Astrocyte (in vitro differentiated cells and primary cell): ENCODE measurements at regions not wholly inside any gene's neighbourhood (a gene's known extent, or its start where the extent isn't known, plus 50 kb on each side); places are given as distances from the start of the nearest gene placed in this dataset.
A peak's percentile ranks its signal among the peaks of the same experiment; 100 is the strongest.

ENCODE experiments used
- DNase-seq: peaks from one replicate; pipeline ENCODE4 v3.0.0-alpha.2; 2010; ENCODE audit warnings: low read depth
- FAIRE-seq: peaks from 2 replicates; lab custom pipeline; 2011; peaks lifted over from hg19 to GRCh38; lab: Jason Lieb, UNC
- H2AFZ ChIP-seq: 2 replicates; pipeline ENCODE4 v1.6.0; 2012; ENCODE audit warnings: low read depth, low read length, inconsistent platforms
- H3K27ac ChIP-seq: 2 replicates; pipeline ENCODE4 v1.5.1; 2011; ENCODE audit warnings: low read depth, low read length, inconsistent platforms
- H3K27me3 ChIP-seq: 2 replicates; pipeline ENCODE4 v1.6.0; 2011; ENCODE audit warnings: low read length, inconsistent platforms; ENCODE audit not compliant: insufficient read depth
- H3K36me3 ChIP-seq: 2 replicates; pipeline ENCODE4 v1.5.1; 2011; ENCODE audit warnings: low read length, inconsistent platforms; ENCODE audit not compliant: insufficient read depth
- H3K4me1 ChIP-seq: 2 replicates; pipeline ENCODE4 v1.5.1; 2011; ENCODE audit warnings: low read length, inconsistent platforms; ENCODE audit not compliant: insufficient read depth
- H3K4me2 ChIP-seq: 2 replicates; pipeline ENCODE4 v1.6.0; 2012; ENCODE audit warnings: low read length, inconsistent platforms
- H3K4me3 ChIP-seq: 2 replicates; pipeline ENCODE4 v1.5.1; 2011; ENCODE audit warnings: low read depth, mild to moderate bottlenecking, low read length, inconsistent platforms; ENCODE audit not compliant: insufficient read depth
- H3K79me2 ChIP-seq: 2 replicates; pipeline ENCODE4 v1.6.0; 2012; ENCODE audit warnings: mild to moderate bottlenecking, low read length, inconsistent platforms; ENCODE audit not compliant: insufficient read depth
- H3K9ac ChIP-seq: 2 replicates; pipeline ENCODE4 v1.6.0; 2012; ENCODE audit warnings: mild to moderate bottlenecking, low read length, inconsistent platforms
- H3K9me3 ChIP-seq: 2 replicates; pipeline ENCODE4 v1.5.1; 2012; ENCODE audit warnings: low read depth, mild to moderate bottlenecking, low read length, inconsistent platforms; ENCODE audit not compliant: insufficient read depth
- H4K20me1 ChIP-seq: 2 replicates; pipeline ENCODE4 v1.6.0; 2012; ENCODE audit warnings: low read length, inconsistent platforms; ENCODE audit not compliant: insufficient read depth
- H3K27ac Mint-ChIP-seq: one replicate; pipeline ENCODE4 v1.8.0; 2021; ENCODE audit warnings: mild to moderate bottlenecking, mixed read lengths; ENCODE audit not compliant: unreplicated experiment
- H3K27me3 Mint-ChIP-seq: one replicate; pipeline ENCODE4 v1.8.0; 2021; ENCODE audit warnings: low read depth, mixed read lengths; ENCODE audit not compliant: unreplicated experiment
- H3K36me3 Mint-ChIP-seq: one replicate; pipeline ENCODE4 v1.8.0; 2021; ENCODE audit warnings: low read depth, mixed read lengths; ENCODE audit not compliant: unreplicated experiment
- H3K4me1 Mint-ChIP-seq: one replicate; pipeline ENCODE4 v1.8.0; 2021; ENCODE audit warnings: low read depth, mixed read lengths; ENCODE audit not compliant: unreplicated experiment
- H3K4me3 Mint-ChIP-seq: one replicate; pipeline ENCODE4 v1.8.0; 2021; ENCODE audit warnings: mild to moderate bottlenecking, moderate library complexity, mixed read lengths; ENCODE audit not compliant: unreplicated experiment
- H3K9me3 Mint-ChIP-seq: one replicate; pipeline ENCODE4 v1.8.0; 2021; ENCODE audit warnings: mild to moderate bottlenecking, mixed read lengths; ENCODE audit not compliant: unreplicated experiment
- CTCF ChIP-seq: IDR thresholded peaks from 2 replicates; pipeline ENCODE4 v1.5.1; 2011; ENCODE audit warnings: low read depth, mild to moderate bottlenecking, inconsistent platforms, low read length, moderate library complexity; ENCODE audit not compliant: insufficient read depth
- EZH2 ChIP-seq: IDR thresholded peaks from 2 replicates; pipeline ENCODE4 v1.6.1; 2012; ENCODE audit warnings: mild to moderate bottlenecking, low read length, inconsistent platforms; ENCODE audit not compliant: insufficient read depth

GRCh38 chr21:36543924-36544323 is 64.0 kb upstream of the CLDN14 start:
- Histone ChIP-seq H3K27ac (no peak overlapping the region), H2AFZ (no peak overlapping the region), H3K4me3 (no peak overlapping the region), H4K20me1 (no peaks in the 10 kb centered on the region), H3K9ac (no peak overlapping the region), H3K79me2 (no peaks in the 10 kb centered on the region), H3K36me3 (no peaks in the 10 kb centered on the region), H3K4me2 (no peak overlapping the region), H3K9me3 (no peaks in the 10 kb centered on the region), H3K4me1 (no peaks in the 10 kb centered on the region), H3K27me3 (peaks cover 63% of the 10 kb centered on the region)
- H3K9me3 Mint-ChIP-seq: no peaks in the 10 kb centered on the region
- H3K36me3 Mint-ChIP-seq: no peaks in the 10 kb centered on the region
- H3K27ac Mint-ChIP-seq: no peak overlapping the region
- H3K27me3 Mint-ChIP-seq: peaks cover 21% of the 10 kb centered on the region
- no peak for FAIRE-seq
- no peak overlapping the region for H3K4me3 Mint-ChIP-seq
- DNase-seq: no peak
- no peak for TF ChIP-seq CTCF
- no peak for TF ChIP-seq EZH2
- peaks cover 22% of the 10 kb centered on the region for H3K4me1 Mint-ChIP-seq

GRCh38 chr21:36544545-36544944 is 64.6 kb upstream of the CLDN14 start:
- FAIRE-seq (no peak), DNase-seq (no peak)
- Mint-ChIP-seq H3K4me3 (no peak overlapping the region), H3K4me1 (peaks cover 22% of the 10 kb centered on the region), H3K27me3 (peaks cover 21% of the 10 kb centered on the region), H3K36me3 (no peaks in the 10 kb centered on the region), H3K9me3 (no peaks in the 10 kb centered on the region), H3K27ac (no peak overlapping the region)
- Histone ChIP-seq H3K36me3 (no peaks in the 10 kb centered on the region), H3K4me3 (no peak overlapping the region), H3K9me3 (no peaks in the 10 kb centered on the region), H4K20me1 (no peaks in the 10 kb centered on the region), H2AFZ (no peak overlapping the region), H3K9ac (no peak overlapping the region), H3K79me2 (no peaks in the 10 kb centered on the region), H3K27me3 (peaks cover 63% of the 10 kb centered on the region), H3K27ac (no peak overlapping the region), H3K4me1 (no peaks in the 10 kb centered on the region), H3K4me2 (no peak overlapping the region)
- TF ChIP-seq CTCF (no peak), EZH2 (no peak)

GRCh38 chr21:36545776-36546511 is 66.0 kb upstream of the CLDN14 start:
- H3K9ac ChIP-seq: no peak overlapping the region
- no peak for TF ChIP-seq EZH2
- TF ChIP-seq CTCF: no peak
- no peak overlapping the region for H3K27ac Mint-ChIP-seq
- DNase-seq (peak; percentile 62), FAIRE-seq (no peak)
- H3K4me3 Mint-ChIP-seq: no peak overlapping the region
- no peak overlapping the region for H3K27ac ChIP-seq
- no peak overlapping the region for H3K4me2 ChIP-seq
- H4K20me1 ChIP-seq: no peaks in the 10 kb centered on the region
- H3K4me1 Mint-ChIP-seq: peaks cover 22% of the 10 kb centered on the region
- H3K4me3 ChIP-seq: no peak overlapping the region
- H3K36me3 ChIP-seq: no peaks in the 10 kb centered on the region
- H3K36me3 Mint-ChIP-seq: no peaks in the 10 kb centered on the region
- H3K27me3 Mint-ChIP-seq: peaks cover 27% of the 10 kb centered on the region
- no peaks in the 10 kb centered on the region for H3K9me3 Mint-ChIP-seq
- no peaks in the 10 kb centered on the region for H3K9me3 ChIP-seq
- H3K79me2 ChIP-seq: no peaks in the 10 kb centered on the region
- peaks cover 54% of the 10 kb centered on the region for H3K27me3 ChIP-seq
- no peak overlapping the region for H2AFZ ChIP-seq
- no peaks in the 10 kb centered on the region for H3K4me1 ChIP-seq
